Right atrium auricular region (tissue), 2 donors: ENCODE measurements at regions not wholly inside any gene's neighbourhood (a gene's known extent, or its start where the extent isn't known, plus 50 kb on each side); places are given as distances from the start of the nearest gene placed in this dataset.
A peak's percentile ranks its signal among the peaks of the same experiment; 100 is the strongest.
"Not testable (repeated sequence)": the region's sequence is repeated elsewhere in the genome, so short reads cannot be mapped to it uniquely, and the experiment has no call there.

ENCODE experiments used
- DNase-seq: peaks from one replicate; pipeline ENCODE4 v3.0.0-alpha.2; 2019; ENCODE audit warnings: low spot score
- H3K27ac ChIP-seq, 2 donors: fragments of 200-600 bp; sonication (generic); 1 replicate in 1 of 2; 2 replicates in 1 of 2; pipeline ENCODE4 v1.5.1; 2016 to 2019
- H3K27me3 ChIP-seq, 2 donors: fragments of 200-600 bp; sonication (generic); one replicate each; pipeline versions ENCODE4 v1.5.1 to v1.6.0; 2017 to 2019
- H3K36me3 ChIP-seq: fragments of 200-600 bp; sonication (generic); one replicate; pipeline ENCODE4 v1.5.1; 2016
- H3K4me1 ChIP-seq, 2 donors: fragments of 200-600 bp; sonication (generic); one replicate each; pipeline versions ENCODE4 v1.5.1 to v1.6.0; 2017 to 2019
- H3K4me3 ChIP-seq, 2 donors: fragments of 200-600 bp; sonication (generic); 1 replicate in 1 of 2; 2 replicates in 1 of 2; pipeline ENCODE4 v1.5.1; 2017 to 2019; ENCODE audit warnings: mild to moderate bottlenecking in 1 of 2, moderate library complexity in 1 of 2
- H3K9me3 ChIP-seq, 2 donors: fragments of 200-600 bp; sonication (generic); one replicate each; pipeline ENCODE4 v1.5.1; 2019
- TF ChIP-seq, protein P1 (sequence below), 2 donors: fragments of 200-600 bp; sonication (generic); IDR thresholded peaks; one replicate each; pipeline ENCODE4 v1.5.1; 2019; ENCODE audit warnings: antibody characterized with exemption in 2 of 2

DNA sequence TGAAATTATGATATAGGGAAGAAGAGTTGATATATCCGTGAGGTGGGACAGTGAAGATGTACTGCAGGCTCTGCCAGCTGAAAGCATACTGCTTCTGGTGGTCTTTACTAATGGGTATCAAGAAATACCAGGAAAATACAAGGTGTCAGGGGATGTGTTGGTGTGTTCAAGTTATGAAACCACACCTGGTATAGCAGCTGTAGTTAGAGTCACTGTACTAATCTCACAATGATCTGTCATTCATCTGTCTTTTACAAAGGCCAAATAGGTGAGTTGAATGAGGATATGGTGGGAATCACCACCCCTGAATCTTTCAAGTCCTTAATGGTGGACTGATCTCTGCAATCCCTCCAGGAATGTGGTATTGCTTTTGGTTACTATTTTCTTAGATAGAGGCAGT is 152.7 kb downstream of the NFKBIZ start:
- TF ChIP-seq, protein P1, sequence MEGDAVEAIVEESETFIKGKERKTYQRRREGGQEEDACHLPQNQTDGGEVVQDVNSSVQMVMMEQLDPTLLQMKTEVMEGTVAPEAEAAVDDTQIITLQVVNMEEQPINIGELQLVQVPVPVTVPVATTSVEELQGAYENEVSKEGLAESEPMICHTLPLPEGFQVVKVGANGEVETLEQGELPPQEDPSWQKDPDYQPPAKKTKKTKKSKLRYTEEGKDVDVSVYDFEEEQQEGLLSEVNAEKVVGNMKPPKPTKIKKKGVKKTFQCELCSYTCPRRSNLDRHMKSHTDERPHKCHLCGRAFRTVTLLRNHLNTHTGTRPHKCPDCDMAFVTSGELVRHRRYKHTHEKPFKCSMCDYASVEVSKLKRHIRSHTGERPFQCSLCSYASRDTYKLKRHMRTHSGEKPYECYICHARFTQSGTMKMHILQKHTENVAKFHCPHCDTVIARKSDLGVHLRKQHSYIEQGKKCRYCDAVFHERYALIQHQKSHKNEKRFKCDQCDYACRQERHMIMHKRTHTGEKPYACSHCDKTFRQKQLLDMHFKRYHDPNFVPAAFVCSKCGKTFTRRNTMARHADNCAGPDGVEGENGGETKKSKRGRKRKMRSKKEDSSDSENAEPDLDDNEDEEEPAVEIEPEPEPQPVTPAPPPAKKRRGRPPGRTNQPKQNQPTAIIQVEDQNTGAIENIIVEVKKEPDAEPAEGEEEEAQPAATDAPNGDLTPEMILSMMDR (IDR thresholded peaks at IDR 0.05) = no peak
- Histone ChIP-seq H3K9me3 (no peaks in the 10 kb centered on the region), H3K27me3 (no peaks in the 10 kb centered on the region), H3K4me3 (no peak overlapping the region), H3K27ac (no peak overlapping the region), H3K36me3 (no peaks in the 10 kb centered on the region), H3K4me1 (peaks cover 0 to 3% of the 10 kb centered on the region in 2 donors)
- no peak for DNase-seq

DNA sequence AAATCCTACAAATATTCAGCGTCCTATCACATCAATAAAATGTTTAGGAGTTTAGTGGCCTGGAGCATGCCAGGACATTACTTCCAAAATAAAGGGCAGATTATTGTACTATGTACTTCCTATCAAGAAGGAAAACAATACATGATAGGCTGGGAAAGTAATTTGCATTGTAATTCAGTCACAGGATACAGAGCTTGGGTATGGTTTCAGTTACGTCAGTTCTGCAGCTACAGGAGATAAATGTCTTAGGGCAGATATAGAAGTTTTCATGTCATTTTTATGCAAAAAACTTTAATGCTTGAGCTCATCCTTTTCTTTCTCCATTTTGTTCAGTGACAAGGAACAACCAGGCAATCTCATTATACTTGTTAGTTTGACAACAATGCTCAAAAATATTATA is 155.2 kb downstream of the NFKBIZ start:
- Histone ChIP-seq H3K27me3 (no peaks in the 10 kb centered on the region), H3K27ac (no peak overlapping the region), H3K4me3 (no peak overlapping the region), H3K36me3 (no peaks in the 10 kb centered on the region), H3K9me3 (no peaks in the 10 kb centered on the region), H3K4me1 (peaks cover 0 to 7% of the 10 kb centered on the region in 2 donors)
- DNase-seq = no peak
- TF ChIP-seq, protein P1 (IDR thresholded peaks at IDR 0.05) = no peak

DNA sequence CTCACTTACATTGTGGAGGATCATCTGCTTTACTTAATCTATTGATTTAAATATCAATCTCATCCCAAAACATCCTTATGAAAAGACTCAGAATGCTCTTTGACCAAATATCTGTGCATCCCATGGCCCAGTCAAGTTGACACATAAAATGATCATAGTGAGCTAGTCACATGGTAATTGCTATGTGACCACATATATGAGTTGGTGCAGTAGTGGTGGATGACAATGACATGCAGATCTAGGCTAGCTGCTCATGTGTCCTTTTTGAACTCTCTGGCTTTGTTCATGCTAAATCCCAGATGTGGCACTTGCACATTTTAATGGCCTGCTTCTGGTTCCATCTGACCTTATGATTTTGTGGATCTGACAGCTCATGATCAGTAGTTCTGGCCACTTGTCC is 156.2 kb downstream of the NFKBIZ start:
- Histone ChIP-seq H3K4me3 (no peak overlapping the region), H3K9me3 (no peaks in the 10 kb centered on the region), H3K36me3 (no peaks in the 10 kb centered on the region), H3K27me3 (no peaks in the 10 kb centered on the region), H3K4me1 (peaks cover 0 to 7% of the 10 kb centered on the region in 2 donors), H3K27ac (no peak overlapping the region)
- no peak for DNase-seq
- TF ChIP-seq, protein P1 (IDR thresholded peaks at IDR 0.05) = no peak

DNA sequence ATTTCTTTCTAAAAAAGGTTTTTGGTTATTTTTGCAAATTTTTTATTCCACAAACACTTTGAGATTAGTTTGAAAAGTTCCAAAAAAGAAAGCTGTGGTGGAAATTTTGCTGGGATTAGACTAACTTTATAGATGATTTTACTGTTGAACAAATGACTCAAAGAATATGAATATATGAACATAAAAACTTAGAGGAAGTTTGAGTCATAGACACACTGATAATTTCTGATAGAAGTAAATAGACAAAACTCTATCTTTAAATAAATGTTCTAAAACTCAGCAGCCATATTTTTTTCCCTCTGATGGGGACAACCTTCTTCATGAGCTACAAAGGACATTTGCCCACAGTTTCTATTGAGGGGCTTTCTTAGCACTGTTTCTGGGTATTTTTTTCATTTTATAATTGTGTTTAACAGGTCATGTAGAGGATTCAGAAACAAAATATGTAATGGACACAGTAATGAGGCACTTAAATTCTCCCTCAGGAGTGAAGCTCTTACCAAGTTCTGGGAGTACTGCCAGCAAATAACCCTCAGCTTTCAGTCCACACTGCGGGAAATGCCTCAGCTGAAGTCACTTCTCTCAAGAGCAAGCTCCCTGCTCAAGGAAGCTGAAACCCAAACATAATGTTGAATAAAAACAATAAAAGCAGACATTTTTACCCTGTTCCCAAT is 157.6 kb downstream of the NFKBIZ start:
- no peaks in the 10 kb centered on the region for H3K36me3 ChIP-seq
- no peaks in the 10 kb centered on the region for H3K9me3 ChIP-seq
- no peaks in the 10 kb centered on the region for H3K27me3 ChIP-seq
- peak; percentile 60 for DNase-seq
- H3K4me3 ChIP-seq = no peak overlapping the region
- TF ChIP-seq, protein P1 (IDR thresholded peaks at IDR 0.05) = no peak
- H3K27ac ChIP-seq = peak overlapping the region in 1 of 2 donors; percentile 38
- peaks cover 0 to 7% of the 10 kb centered on the region in 2 donors for H3K4me1 ChIP-seq

DNA sequence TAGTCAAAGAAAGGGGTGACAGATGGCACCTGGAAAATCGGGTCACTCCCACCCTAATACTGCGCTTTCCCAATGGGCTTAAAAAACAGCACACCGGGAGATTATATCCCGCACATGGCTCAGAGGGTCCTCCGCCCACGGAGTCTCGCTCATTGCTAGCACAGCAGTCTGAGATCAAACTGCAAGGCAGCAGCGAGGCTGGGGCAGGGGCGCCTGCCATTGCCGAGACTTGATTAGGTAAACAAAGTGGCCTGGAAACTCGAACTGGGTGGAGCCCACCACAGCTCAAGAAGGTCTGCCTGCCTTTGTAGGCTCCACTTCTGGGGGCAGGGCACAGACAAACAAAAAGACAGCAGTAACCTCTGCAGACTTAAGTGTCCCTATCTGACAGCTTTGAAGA is 159.1 kb downstream of the NFKBIZ start:
- H3K4me3 ChIP-seq, DNase-seq, H3K27me3 ChIP-seq, H3K9me3 ChIP-seq, H3K36me3 ChIP-seq, H3K27ac ChIP-seq, H3K4me1 ChIP-seq: not testable (repeated sequence)

DNA sequence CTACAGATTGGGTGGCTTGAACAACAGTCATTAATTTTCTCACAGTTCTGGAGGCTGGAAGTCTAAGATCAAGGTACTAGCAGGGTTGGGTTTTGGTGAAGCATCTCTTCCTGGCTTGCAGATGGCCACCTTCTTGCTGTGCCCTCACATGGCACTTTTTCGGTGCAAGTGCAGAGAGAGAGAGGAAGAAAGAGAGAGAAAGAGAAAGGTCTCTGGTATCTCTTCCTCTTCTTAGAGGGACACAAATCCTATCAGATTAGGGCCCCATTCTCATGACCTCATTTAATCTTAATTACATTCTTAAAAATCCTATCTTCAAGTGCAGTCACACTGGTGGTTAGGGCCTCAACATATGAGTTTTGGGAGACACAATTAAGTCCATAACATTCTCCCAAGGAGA is 167.1 kb downstream of the NFKBIZ start:
- H3K4me1 ChIP-seq = no peaks in the 10 kb centered on the region
- TF ChIP-seq, protein P1 (IDR thresholded peaks at IDR 0.05) = no peak
- DNase-seq = no peak
- H3K36me3 ChIP-seq = no peaks in the 10 kb centered on the region
- H3K9me3 ChIP-seq = no peaks in the 10 kb centered on the region
- H3K4me3 ChIP-seq = no peak overlapping the region
- H3K27ac ChIP-seq = no peak overlapping the region
- H3K27me3 ChIP-seq = no peaks in the 10 kb centered on the region
